ENCODE measurements at regions not wholly inside any gene's neighbourhood (a gene's known extent, or its start where the extent isn't known, plus 50 kb on each side); places are given as distances from the start of the nearest gene placed in this dataset.

- TF ChIP-seq, protein P1, sequence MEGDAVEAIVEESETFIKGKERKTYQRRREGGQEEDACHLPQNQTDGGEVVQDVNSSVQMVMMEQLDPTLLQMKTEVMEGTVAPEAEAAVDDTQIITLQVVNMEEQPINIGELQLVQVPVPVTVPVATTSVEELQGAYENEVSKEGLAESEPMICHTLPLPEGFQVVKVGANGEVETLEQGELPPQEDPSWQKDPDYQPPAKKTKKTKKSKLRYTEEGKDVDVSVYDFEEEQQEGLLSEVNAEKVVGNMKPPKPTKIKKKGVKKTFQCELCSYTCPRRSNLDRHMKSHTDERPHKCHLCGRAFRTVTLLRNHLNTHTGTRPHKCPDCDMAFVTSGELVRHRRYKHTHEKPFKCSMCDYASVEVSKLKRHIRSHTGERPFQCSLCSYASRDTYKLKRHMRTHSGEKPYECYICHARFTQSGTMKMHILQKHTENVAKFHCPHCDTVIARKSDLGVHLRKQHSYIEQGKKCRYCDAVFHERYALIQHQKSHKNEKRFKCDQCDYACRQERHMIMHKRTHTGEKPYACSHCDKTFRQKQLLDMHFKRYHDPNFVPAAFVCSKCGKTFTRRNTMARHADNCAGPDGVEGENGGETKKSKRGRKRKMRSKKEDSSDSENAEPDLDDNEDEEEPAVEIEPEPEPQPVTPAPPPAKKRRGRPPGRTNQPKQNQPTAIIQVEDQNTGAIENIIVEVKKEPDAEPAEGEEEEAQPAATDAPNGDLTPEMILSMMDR (conservative IDR thresholded peaks at IDR 0.05): no peak
- no peak for TF ChIP-seq EZH2 (IDR thresholded peaks at IDR 0.05; ENCODE audit: low read depth)
Observed at GRCh38 chr6:232982-233640, 59.2 kb upstream of the DUSP22 start.

All from PC-9 (cell line).